CD4-positive, CD25-positive, alpha-beta regulatory T cell (primary cell): ENCODE measurements at regions not wholly inside any gene's neighbourhood (a gene's known extent, or its start where the extent isn't known, plus 50 kb on each side); places are given as distances from the start of the nearest gene placed in this dataset.
"Not testable (repeated sequence)": the region's sequence is repeated elsewhere in the genome, so short reads cannot be mapped to it uniquely, and the experiment has no call there.

Experiments used
- ATAC-seq, 2 donors: fragments of 150-1000 bp; cut with Tn5 transposase; one replicate each; pipeline ENCODE4 v1.10.0; 2021; ENCODE audit warnings: low read depth in 2 of 2, moderate number of reproducible peaks in 2 of 2, moderate library complexity in 1 of 2
- DNase-seq, 3 donors: peaks; one replicate each; pipeline versions ENCODE4 v3.0.0 to v3.0.0-alpha.2; 2012 to 2022; ENCODE audit warnings: mixed read lengths in 1 of 3
- H3K27ac ChIP-seq: one replicate; pipeline ENCODE4 v1.7.0; 2013; ENCODE audit warnings: mild to moderate bottlenecking, low read length; ENCODE audit not compliant: insufficient read depth, poor library complexity, severe bottlenecking
- H3K27me3 ChIP-seq: one replicate; pipeline ENCODE4 v1.7.0; 2013; ENCODE audit warnings: low read length; ENCODE audit not compliant: control insufficient read depth, insufficient read depth
- H3K36me3 ChIP-seq: one replicate; pipeline ENCODE4 v1.7.0; 2013; ENCODE audit warnings: mild to moderate bottlenecking, low read length, moderate library complexity; ENCODE audit not compliant: control insufficient read depth, insufficient read depth
- H3K4me1 ChIP-seq: 2 replicates; pipeline ENCODE4 v1.7.0; 2013; ENCODE audit warnings: mild to moderate bottlenecking, low read length; ENCODE audit not compliant: insufficient read depth, control insufficient read depth, poor library complexity, severe bottlenecking
- H3K4me3 ChIP-seq: one replicate; pipeline ENCODE4 v1.7.0; 2013; ENCODE audit warnings: low read depth, mild to moderate bottlenecking, low read length, moderate library complexity
- H3K9me3 ChIP-seq, 2 experiments: 1 replicate in 1 of 2; 2 replicates in 1 of 2; pipeline ENCODE4 v1.7.0; 2013; ENCODE audit warnings: low read length in 2 of 2, mild to moderate bottlenecking in 1 of 2, moderate library complexity in 1 of 2; ENCODE audit not compliant: control insufficient read depth in 2 of 2
- H3K27ac Mint-ChIP-seq, 3 donors: one replicate each; pipeline ENCODE4 v1.8.0; 2020 to 2022; ENCODE audit warnings: mild to moderate bottlenecking in 3 of 3, mixed read lengths in 3 of 3, moderate library complexity in 2 of 3
- H3K27me3 Mint-ChIP-seq: one replicate; pipeline ENCODE4 v1.8.0; 2022; ENCODE audit warnings: mild to moderate bottlenecking, mixed read lengths
- H3K36me3 Mint-ChIP-seq: one replicate; pipeline ENCODE4 v1.8.0; 2020; ENCODE audit warnings: mixed read lengths
- H3K4me1 Mint-ChIP-seq, 4 donors: one replicate each; pipeline ENCODE4 v1.8.0; 2020 to 2022; ENCODE audit warnings: mixed read lengths in 4 of 4, mild to moderate bottlenecking in 1 of 4
- H3K4me3 Mint-ChIP-seq, 4 donors: one replicate each; pipeline ENCODE4 v1.8.0; 2020 to 2022; ENCODE audit warnings: mild to moderate bottlenecking in 4 of 4, mixed read lengths in 4 of 4, moderate library complexity in 3 of 4
- H3K9me3 Mint-ChIP-seq, 7 donors: one replicate each; pipeline ENCODE4 v1.8.0; 2020 to 2022; ENCODE audit warnings: mixed read lengths in 7 of 7, mild to moderate bottlenecking in 3 of 7, moderate library complexity in 2 of 7

GRCh38 chr2:90077948-90078347 is 1386.5 kb downstream of the RPIA start:
- no peaks in the 10 kb centered on the region for H3K4me1 Mint-ChIP-seq
- DNase-seq (no peak), ATAC-seq (no peak)
- no peaks in the 10 kb centered on the region for H3K27me3 Mint-ChIP-seq
- Histone ChIP-seq H3K9me3 (no peaks in the 10 kb centered on the region), H3K4me1 (no peaks in the 10 kb centered on the region), H3K27me3 (no peaks in the 10 kb centered on the region), H3K36me3 (no peaks in the 10 kb centered on the region), H3K4me3 (no peak overlapping the region), H3K27ac (no peak overlapping the region)
- no peak overlapping the region for H3K4me3 Mint-ChIP-seq
- H3K27ac Mint-ChIP-seq = no peak overlapping the region
- no peaks in the 10 kb centered on the region for H3K36me3 Mint-ChIP-seq
- peaks cover 0 to 4% (median 2%) of the 10 kb centered on the region in 7 donors for H3K9me3 Mint-ChIP-seq

GRCh38 chr2:90079374-90079773 is 1387.9 kb downstream of the RPIA start:
- H3K9me3 Mint-ChIP-seq = peaks cover 0 to 4% (median 2%) of the 10 kb centered on the region in 7 donors
- Histone ChIP-seq H3K36me3 (no peaks in the 10 kb centered on the region), H3K27me3 (no peaks in the 10 kb centered on the region), H3K4me3 (no peak overlapping the region), H3K4me1 (no peaks in the 10 kb centered on the region), H3K9me3 (no peaks in the 10 kb centered on the region), H3K27ac (no peak overlapping the region)
- no peak overlapping the region for H3K4me3 Mint-ChIP-seq
- H3K27me3 Mint-ChIP-seq = no peaks in the 10 kb centered on the region
- H3K36me3 Mint-ChIP-seq = no peaks in the 10 kb centered on the region
- DNase-seq (no peak), ATAC-seq (no peak)
- H3K4me1 Mint-ChIP-seq = no peaks in the 10 kb centered on the region
- no peak overlapping the region for H3K27ac Mint-ChIP-seq

GRCh38 chr2:90087792-90088191 is 1396.3 kb downstream of the RPIA start:
- H3K9me3 ChIP-seq, H3K4me1 Mint-ChIP-seq, H3K4me1 ChIP-seq, H3K27ac Mint-ChIP-seq, H3K9me3 Mint-ChIP-seq, H3K4me3 Mint-ChIP-seq, ATAC-seq, H3K36me3 ChIP-seq, H3K27ac ChIP-seq, H3K4me3 ChIP-seq, H3K36me3 Mint-ChIP-seq, DNase-seq, H3K27me3 ChIP-seq, H3K27me3 Mint-ChIP-seq: not testable (repeated sequence)

- not testable (repeated sequence) for ATAC-seq, H3K4me1 ChIP-seq, H3K36me3 ChIP-seq, H3K27ac Mint-ChIP-seq, H3K36me3 Mint-ChIP-seq, H3K9me3 ChIP-seq, H3K4me1 Mint-ChIP-seq, H3K4me3 Mint-ChIP-seq, H3K4me3 ChIP-seq, H3K27me3 ChIP-seq, DNase-seq, H3K27me3 Mint-ChIP-seq, H3K9me3 Mint-ChIP-seq, H3K27ac ChIP-seq
These were observed 1402.2 kb downstream of the RPIA start for GRCh38 chr2:90093571-90094270.

GRCh38 chr2:90097617-90098016 is 1406.1 kb downstream of the RPIA start:
- H3K9me3 Mint-ChIP-seq, H3K4me1 ChIP-seq, H3K4me1 Mint-ChIP-seq, ATAC-seq, H3K27me3 ChIP-seq, H3K27me3 Mint-ChIP-seq, H3K27ac ChIP-seq, H3K36me3 Mint-ChIP-seq, H3K9me3 ChIP-seq, H3K36me3 ChIP-seq, DNase-seq, H3K4me3 ChIP-seq, H3K4me3 Mint-ChIP-seq, H3K27ac Mint-ChIP-seq: not testable (repeated sequence)

- not testable (repeated sequence) for H3K27ac ChIP-seq, H3K36me3 Mint-ChIP-seq, H3K27me3 Mint-ChIP-seq, H3K27me3 ChIP-seq, H3K4me3 ChIP-seq, H3K4me1 ChIP-seq, H3K27ac Mint-ChIP-seq, H3K4me1 Mint-ChIP-seq, H3K36me3 ChIP-seq, ATAC-seq, DNase-seq, H3K9me3 ChIP-seq, H3K4me3 Mint-ChIP-seq, H3K9me3 Mint-ChIP-seq
These were observed 1413.7 kb downstream of the RPIA start for GRCh38 chr2:90105142-90105541.

- not testable (repeated sequence) for H3K4me3 ChIP-seq, H3K36me3 Mint-ChIP-seq, H3K4me1 Mint-ChIP-seq, ATAC-seq, H3K27ac ChIP-seq, DNase-seq, H3K4me1 ChIP-seq, H3K36me3 ChIP-seq, H3K27ac Mint-ChIP-seq, H3K4me3 Mint-ChIP-seq, H3K27me3 Mint-ChIP-seq, H3K9me3 Mint-ChIP-seq, H3K9me3 ChIP-seq, H3K27me3 ChIP-seq
These were observed 1431.9 kb downstream of the RPIA start for GRCh38 chr2:90123409-90123808.

GRCh38 chr2:90139046-90139445 is 1447.6 kb downstream of the RPIA start:
- not testable (repeated sequence) for H3K9me3 ChIP-seq, H3K4me1 ChIP-seq, ATAC-seq, H3K36me3 Mint-ChIP-seq, H3K27me3 Mint-ChIP-seq, H3K27ac Mint-ChIP-seq, H3K9me3 Mint-ChIP-seq, DNase-seq, H3K4me3 Mint-ChIP-seq, H3K27me3 ChIP-seq, H3K36me3 ChIP-seq, H3K27ac ChIP-seq, H3K4me3 ChIP-seq, H3K4me1 Mint-ChIP-seq
